Erythroblast (primary cell): ENCODE measurements at regions not wholly inside any gene's neighbourhood (a gene's known extent, or its start where the extent isn't known, plus 50 kb on each side); places are given as distances from the start of the nearest gene placed in this dataset.

Experiments
- GATA1 ChIP-seq: IDR thresholded peaks from 2 replicates; pipeline ENCODE4 v1.6.1; 2011; ENCODE audit warnings: low read depth, mild to moderate bottlenecking, control low read depth, low read length, moderate library complexity
- POLR2A ChIP-seq: IDR thresholded peaks from 2 replicates; pipeline ENCODE4 v1.6.1; 2011; ENCODE audit warnings: mild to moderate bottlenecking, low read length

- TF ChIP-seq POLR2A (no peak), GATA1 (no peak)
Measured at GRCh38 chr21:23952269-23952668, 1655.0 kb downstream of the MRPL39 start.
